Fibroblast of skin of right quadriceps (primary cell): ENCODE measurements at regions not wholly inside any gene's neighbourhood (a gene's known extent, or its start where the extent isn't known, plus 50 kb on each side); places are given as distances from the start of the nearest gene placed in this dataset.

Source experiments
- DNase-seq: peaks from one replicate; pipeline ENCODE4 v3.0.0-alpha.2; 2013

GRCh38 chrX:5526191-5526590 lies 702.5 kb downstream of the NLGN4X start:
- no peak for DNase-seq

GRCh38 chrX:5490786-5491563 lies 737.7 kb downstream of the NLGN4X start:
- peak; percentile 55 for DNase-seq

GRCh38 chrX:5474282-5474681 lies 754.4 kb downstream of the NLGN4X start:
- DNase-seq = no peak

- DNase-seq = no peak
These were observed 770.3 kb downstream of the NLGN4X start for GRCh38 chrX:5458300-5458842.

GRCh38 chrX:5449323-5449722 lies 779.3 kb downstream of the NLGN4X start:
- no peak for DNase-seq

GRCh38 chrX:5431823-5432222 lies 796.8 kb downstream of the NLGN4X start:
- DNase-seq = no peak

- no peak for DNase-seq
These were observed 803.5 kb downstream of the NLGN4X start for GRCh38 chrX:5425119-5425518.

GRCh38 chrX:5417381-5417780 lies 811.3 kb downstream of the NLGN4X start:
- DNase-seq = no peak

GRCh38 chrX:5415738-5416137 lies 812.9 kb downstream of the NLGN4X start:
- DNase-seq = no peak

GRCh38 chrX:5409106-5409505 lies 819.6 kb downstream of the NLGN4X start:
- DNase-seq = no peak

- no peak for DNase-seq
These were observed 826.2 kb downstream of the NLGN4X start for GRCh38 chrX:5402461-5402860.

- no peak for DNase-seq
These were observed 829.3 kb downstream of the NLGN4X start for GRCh38 chrX:5399403-5399802.

- no peak for DNase-seq
These were observed 831.3 kb downstream of the NLGN4X start for GRCh38 chrX:5397409-5397808.

- no peak for DNase-seq
These were observed 838.3 kb downstream of the NLGN4X start for GRCh38 chrX:5390376-5390775.

- no peak for DNase-seq
These were observed 840.6 kb downstream of the NLGN4X start for GRCh38 chrX:5388087-5388486.

GRCh38 chrX:5380426-5380825 lies 848.2 kb downstream of the NLGN4X start:
- DNase-seq = no peak

- DNase-seq = no peak
These were observed 886.8 kb downstream of the NLGN4X start for GRCh38 chrX:5341902-5342301.

GRCh38 chrX:5337160-5337559 lies 891.5 kb downstream of the NLGN4X start:
- no peak for DNase-seq

- DNase-seq = no peak
These were observed 904.1 kb downstream of the NLGN4X start for GRCh38 chrX:5324546-5324945.

- DNase-seq = no peak
These were observed 914.5 kb downstream of the NLGN4X start for GRCh38 chrX:5314148-5314547.

- DNase-seq = no peak
These were observed 921.3 kb downstream of the NLGN4X start for GRCh38 chrX:5307416-5307815.

GRCh38 chrX:5306654-5307121 lies 922.0 kb downstream of the NLGN4X start:
- DNase-seq = no peak

GRCh38 chrX:5305452-5305851 lies 923.2 kb downstream of the NLGN4X start:
- DNase-seq = no peak

GRCh38 chrX:5295004-5295403 lies 933.7 kb downstream of the NLGN4X start:
- no peak for DNase-seq

- no peak for DNase-seq
These were observed 938.0 kb downstream of the NLGN4X start for GRCh38 chrX:5290635-5291034.
